ENCODE measurements at regions not wholly inside any gene's neighbourhood (a gene's known extent, or its start where the extent isn't known, plus 50 kb on each side); places are given as distances from the start of the nearest gene placed in this dataset.

GRCh38 chr6:122347751-122348150, 51.7 kb upstream of the HSF2 start:
- TF ChIP-seq GATA3 (IDR thresholded peaks at IDR 0.05; ENCODE audit: low read depth, low read length) = no peak
- TF ChIP-seq GATA2 (IDR thresholded peaks at IDR 0.05; ENCODE audit: low read depth, low read length) = no peak

Data from SH-SY5Y (cell line).